ENCODE measurements at regions not wholly inside any gene's neighbourhood (a gene's known extent, or its start where the extent isn't known, plus 50 kb on each side); places are given as distances from the start of the nearest gene placed in this dataset.
A peak's percentile ranks its signal among the peaks of the same experiment; 100 is the strongest.

DNA sequence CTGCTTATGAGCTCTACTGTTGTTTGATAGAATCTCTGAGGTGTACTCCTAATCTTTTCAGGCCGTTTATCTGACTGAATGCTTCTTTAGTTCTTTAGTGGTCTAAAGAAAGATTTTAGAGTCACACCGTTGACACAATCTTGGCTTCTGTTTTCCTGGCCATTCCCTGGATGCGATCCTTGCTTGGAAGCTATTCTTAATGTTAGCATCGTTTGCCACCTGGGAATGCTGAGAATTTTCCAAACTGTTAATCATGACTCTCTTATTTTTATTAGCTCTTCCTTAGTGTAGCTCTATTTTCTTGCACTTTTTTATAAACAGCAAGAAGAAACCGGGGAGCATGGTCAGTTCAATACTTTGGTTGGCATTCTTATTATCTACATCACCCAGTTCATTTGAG, 281.0 kb upstream of the PCDH20 start:
- POLR2A ChIA-PET = no interaction called here
- Histone ChIP-seq H3K9ac (ENCODE audit: low read length) (no peak overlapping the region), H3K9me2 (ENCODE audit: insufficient read depth) (no peaks in the 10 kb centered on the region), H3K4me1 (ENCODE audit: control insufficient read depth in 1 of 2, insufficient read depth in 2 of 2, low read length in 2 of 2) (no peaks in the 10 kb centered on the region), H3K27me3 (ENCODE audit: insufficient read depth, low read length) (no peaks in the 10 kb centered on the region), H3K27ac (ENCODE audit: low read depth, low read length) (no peak overlapping the region), H3K36me3 (ENCODE audit: control insufficient read depth in 1 of 2, insufficient read depth in 2 of 2, low read length in 2 of 2) (no peaks in the 10 kb centered on the region), H2AFZ (ENCODE audit: low read depth, low read length, poor library complexity, severe bottlenecking) (no peak overlapping the region), H3K4me2 (ENCODE audit: low read length) (no peak overlapping the region), H3K4me3 (replicated peaks in 1 of 2; ENCODE audit: low read depth in 1 of 2, low read length in 2 of 2) (no peak overlapping the region), H3K9me3 (ENCODE audit: control insufficient read depth in 1 of 2, insufficient read depth in 1 of 2, low read depth in 1 of 2, low read length in 2 of 2) (no peaks in the 10 kb centered on the region), H4K20me1 (ENCODE audit: insufficient read depth) (no peaks in the 10 kb centered on the region), H3K79me2 (ENCODE audit: insufficient read depth, low read length) (no peaks in the 10 kb centered on the region)
- BruUV-seq (replicated peaks) = no TSS peak
- ATAC-seq (no peak), DNase-seq (ENCODE audit: low read depth, low spot score) (no peak)
- TF ChIP-seq, protein P1, sequence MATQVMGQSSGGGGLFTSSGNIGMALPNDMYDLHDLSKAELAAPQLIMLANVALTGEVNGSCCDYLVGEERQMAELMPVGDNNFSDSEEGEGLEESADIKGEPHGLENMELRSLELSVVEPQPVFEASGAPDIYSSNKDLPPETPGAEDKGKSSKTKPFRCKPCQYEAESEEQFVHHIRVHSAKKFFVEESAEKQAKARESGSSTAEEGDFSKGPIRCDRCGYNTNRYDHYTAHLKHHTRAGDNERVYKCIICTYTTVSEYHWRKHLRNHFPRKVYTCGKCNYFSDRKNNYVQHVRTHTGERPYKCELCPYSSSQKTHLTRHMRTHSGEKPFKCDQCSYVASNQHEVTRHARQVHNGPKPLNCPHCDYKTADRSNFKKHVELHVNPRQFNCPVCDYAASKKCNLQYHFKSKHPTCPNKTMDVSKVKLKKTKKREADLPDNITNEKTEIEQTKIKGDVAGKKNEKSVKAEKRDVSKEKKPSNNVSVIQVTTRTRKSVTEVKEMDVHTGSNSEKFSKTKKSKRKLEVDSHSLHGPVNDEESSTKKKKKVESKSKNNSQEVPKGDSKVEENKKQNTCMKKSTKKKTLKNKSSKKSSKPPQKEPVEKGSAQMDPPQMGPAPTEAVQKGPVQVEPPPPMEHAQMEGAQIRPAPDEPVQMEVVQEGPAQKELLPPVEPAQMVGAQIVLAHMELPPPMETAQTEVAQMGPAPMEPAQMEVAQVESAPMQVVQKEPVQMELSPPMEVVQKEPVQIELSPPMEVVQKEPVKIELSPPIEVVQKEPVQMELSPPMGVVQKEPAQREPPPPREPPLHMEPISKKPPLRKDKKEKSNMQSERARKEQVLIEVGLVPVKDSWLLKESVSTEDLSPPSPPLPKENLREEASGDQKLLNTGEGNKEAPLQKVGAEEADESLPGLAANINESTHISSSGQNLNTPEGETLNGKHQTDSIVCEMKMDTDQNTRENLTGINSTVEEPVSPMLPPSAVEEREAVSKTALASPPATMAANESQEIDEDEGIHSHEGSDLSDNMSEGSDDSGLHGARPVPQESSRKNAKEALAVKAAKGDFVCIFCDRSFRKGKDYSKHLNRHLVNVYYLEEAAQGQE (IDR thresholded peaks at IDR 0.05; ENCODE audit: low read depth) = no peak
- TF ChIP-seq SP1 (IDR thresholded peaks at IDR 0.05; ENCODE audit: low read depth) (no peak), JUND (IDR thresholded peaks at IDR 0.05) (no peak), POLR2AphosphoS5 (IDR thresholded peaks at IDR 0.05; ENCODE audit: low read depth, low read length) (no peak), ZNF274 (IDR thresholded peaks at IDR 0.05; ENCODE audit: low read depth, low read length) (no peak), ZFX (IDR thresholded peaks at IDR 0.05) (no peak)
- TF ChIP-seq, protein P2, sequence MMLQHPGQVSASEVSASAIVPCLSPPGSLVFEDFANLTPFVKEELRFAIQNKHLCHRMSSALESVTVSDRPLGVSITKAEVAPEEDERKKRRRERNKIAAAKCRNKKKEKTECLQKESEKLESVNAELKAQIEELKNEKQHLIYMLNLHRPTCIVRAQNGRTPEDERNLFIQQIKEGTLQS (IDR thresholded peaks at IDR 0.05) = no peak
- CTCF ChIA-PET = no interaction called here
- RAD21 ChIA-PET (ENCODE audit: low non-redundant PET in 1 of 2, low total read pairs in 2 of 2, uncharacterized antibody in 2 of 2, unreplicated experiment in 2 of 2) = no interaction called here
- intact Hi-C loops (cut with micrococcal nuclease) = no loop called here

DNA sequence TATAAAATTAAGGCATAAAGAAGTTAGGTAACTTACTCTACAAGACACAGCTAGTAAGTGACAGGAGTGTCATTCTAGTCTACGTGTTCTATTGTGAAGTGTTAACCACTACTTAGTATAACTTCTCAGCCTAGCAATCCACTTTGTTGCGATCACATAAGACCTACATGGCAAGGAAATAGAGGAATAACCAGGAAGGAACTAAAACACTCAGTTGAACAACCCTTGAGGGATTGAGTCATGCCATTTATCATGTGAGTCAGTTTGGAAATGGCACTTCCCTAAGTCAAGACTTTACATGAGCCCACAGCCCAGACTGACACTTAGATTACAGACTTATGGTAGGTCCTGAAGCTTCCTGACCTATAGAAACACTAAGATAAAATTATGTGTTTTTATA, 279.5 kb upstream of the PCDH20 start:
- intact Hi-C loops (cut with micrococcal nuclease) = no loop called here
- no peak for TF ChIP-seq SIN3A (IDR thresholded peaks at IDR 0.05; ENCODE audit: low read depth)
- no peak for TF ChIP-seq POLR2AphosphoS5 (IDR thresholded peaks at IDR 0.05; ENCODE audit: low read depth, low read length)
- no peak for TF ChIP-seq JUND (IDR thresholded peaks at IDR 0.05)
- TF ChIP-seq FOSL1 (IDR thresholded peaks at IDR 0.05; ENCODE audit: low read depth) = 0 out of 2 replicates have a peak, but pooled peaks have one; percentile 12
- TF ChIP-seq EZH2phosphoT487 (IDR thresholded peaks at IDR 0.05; ENCODE audit: borderline replicate concordance) = no peak
- no peak for ATAC-seq
- Histone ChIP-seq H3K9ac (ENCODE audit: low read length) (no peak overlapping the region), H3K27me3 (ENCODE audit: insufficient read depth, low read length) (no peaks in the 10 kb centered on the region), H4K20me1 (ENCODE audit: insufficient read depth) (no peaks in the 10 kb centered on the region; the same call in 1 of the 2 replicates), H3K9me2 (ENCODE audit: insufficient read depth) (no peaks in the 10 kb centered on the region), H3K4me3 (replicated peaks in 1 of 2; ENCODE audit: low read depth in 1 of 2, low read length in 2 of 2) (no peak overlapping the region), H3K27ac (ENCODE audit: low read depth, low read length) (no peak overlapping the region), H3K4me1 (ENCODE audit: control insufficient read depth in 1 of 2, insufficient read depth in 2 of 2, low read length in 2 of 2) (no peaks in the 10 kb centered on the region), H3K4me2 (ENCODE audit: low read length) (no peak overlapping the region), H3K9me3 (ENCODE audit: control insufficient read depth in 1 of 2, insufficient read depth in 1 of 2, low read depth in 1 of 2, low read length in 2 of 2) (no peaks in the 10 kb centered on the region), H3K36me3 (ENCODE audit: control insufficient read depth in 1 of 2, insufficient read depth in 2 of 2, low read length in 2 of 2) (no peaks in the 10 kb centered on the region), H3K79me2 (ENCODE audit: insufficient read depth, low read length) (no peaks in the 10 kb centered on the region), H2AFZ (ENCODE audit: low read depth, low read length, poor library complexity, severe bottlenecking) (no peak overlapping the region)
- ChIA-PET RAD21 (ENCODE audit: low non-redundant PET in 1 of 2, low total read pairs in 2 of 2, uncharacterized antibody in 2 of 2, unreplicated experiment in 2 of 2) (no interaction called here), POLR2A (no interaction called here), CTCF (no interaction called here)
- DNase-seq (ENCODE audit: low read depth, low spot score) = peak; percentile 4
- no TSS peak for BruUV-seq (replicated peaks)

Measured in HCT116 (cell line).